Psoas muscle (tissue), 7 donors: ENCODE measurements at regions not wholly inside any gene's neighbourhood (a gene's known extent, or its start where the extent isn't known, plus 50 kb on each side); places are given as distances from the start of the nearest gene placed in this dataset.

Source experiments
- ATAC-seq, 4 donors: fragments of 200-7000 bp; cut with Tn5 transposase; one replicate each; pipeline ENCODE4 v1.9.1; 2020; ENCODE audit warnings: moderate library complexity in 3 of 4, mild to moderate bottlenecking in 2 of 4
- DNase-seq, 2 donors: peaks; one replicate each; pipeline ENCODE4 v3.0.0-alpha.2; 2020
- H3K27ac ChIP-seq: fragments of 200-600 bp; one replicate; pipeline ENCODE4 v1.8.0; 2022
- H3K27me3 ChIP-seq, 3 donors: fragments of 200-600 bp in 1 of 3; one replicate each; pipeline versions ENCODE4 v1.6.1 to v1.8.0; 2013 to 2022; ENCODE audit warnings: low read length in 2 of 3, mild to moderate bottlenecking in 2 of 3, moderate library complexity in 1 of 3; ENCODE audit not compliant: insufficient read depth in 3 of 3
- H3K36me3 ChIP-seq, 2 donors: fragments of 200-600 bp in 1 of 2; one replicate each; pipeline versions ENCODE4 v1.6.1 to v1.8.0; 2013 to 2022; ENCODE audit warnings: low read depth in 1 of 2, mild to moderate bottlenecking in 1 of 2, moderate library complexity in 1 of 2; ENCODE audit not compliant: insufficient read depth in 1 of 2
- H3K4me1 ChIP-seq: fragments of 200-600 bp; one replicate; pipeline ENCODE4 v1.8.0; 2022
- H3K4me3 ChIP-seq: fragments of 200-600 bp; one replicate; pipeline ENCODE4 v1.8.0; 2022; ENCODE audit warnings: mild to moderate bottlenecking
- H3K9me3 ChIP-seq: fragments of 200-600 bp; one replicate; pipeline ENCODE4 v1.8.0; 2022
- WGBS, 3 donors: extraction: QIAGEN DNeasy Blood & Tissue Kit; methylation state at CpG; one replicate each; pipeline versions ENCODE4 v1.1.6 to v1.1.7; 2013; 5-methylcytosine and 5-hydroxymethylcytosine counted together
- intact Hi-C, 2 donors: fragments of 100-400 bp; cut with DNase I; formaldehyde crosslinking; loops; one replicate each; pipeline versions ENCODE4 v1.11.0 to v1.14.2; 2022
- TF ChIP-seq, protein P1 (sequence below): fragments of 200-600 bp; IDR thresholded peaks from one replicate; pipeline ENCODE4 v1.8.0; 2022; ENCODE audit warnings: antibody characterized with exemption
- donor health status: healthy with polysubstance abuse.
- donor health status: DM: no; HTN: no; CAD: no; lungs with moderate emphysema.
- donor health status: Bipolar disorder and iron deficiency.
- donor health status: healthy.
- donor health status: DM: yes; HTN: yes; CAD: no.
- donor health status: DM: no; HTN: no; CAD: no.
- donor health status: DM: yes; HTN: yes; CAD: no.

DNA sequence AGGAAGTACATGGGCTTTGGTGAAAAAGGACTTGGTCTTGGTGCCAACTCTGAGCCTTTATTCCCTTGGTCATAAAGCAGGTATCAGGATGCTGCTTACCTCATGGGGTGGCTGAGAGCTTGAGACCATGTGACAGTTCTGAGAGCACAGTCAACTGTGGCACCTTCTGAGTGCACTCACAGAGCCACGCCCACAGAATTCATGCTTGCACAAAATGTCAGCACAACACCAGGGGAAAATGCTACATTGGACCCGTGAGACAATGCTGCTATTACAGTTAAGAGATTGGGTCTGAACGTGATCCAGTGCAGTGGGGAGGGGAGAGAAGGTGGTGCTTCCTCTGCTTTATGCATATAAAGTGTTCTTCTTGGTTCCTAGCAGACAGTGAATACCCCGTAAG lies 79.5 kb upstream of the SPON1 start:
- Histone ChIP-seq H3K9me3 (no peaks in the 10 kb centered on the region), H3K36me3 (no peaks in the 10 kb centered on the region), H3K27ac (no peak overlapping the region), H3K4me3 (no peak overlapping the region), H3K27me3 (no peaks in the 10 kb centered on the region), H3K4me1 (no peaks in the 10 kb centered on the region)
- 71 to 78% (median 72%) methylated on average over 4 of the region's 4 CpGs for WGBS, 3 donors
- intact Hi-C loops: no loop called here
- TF ChIP-seq, protein P1, sequence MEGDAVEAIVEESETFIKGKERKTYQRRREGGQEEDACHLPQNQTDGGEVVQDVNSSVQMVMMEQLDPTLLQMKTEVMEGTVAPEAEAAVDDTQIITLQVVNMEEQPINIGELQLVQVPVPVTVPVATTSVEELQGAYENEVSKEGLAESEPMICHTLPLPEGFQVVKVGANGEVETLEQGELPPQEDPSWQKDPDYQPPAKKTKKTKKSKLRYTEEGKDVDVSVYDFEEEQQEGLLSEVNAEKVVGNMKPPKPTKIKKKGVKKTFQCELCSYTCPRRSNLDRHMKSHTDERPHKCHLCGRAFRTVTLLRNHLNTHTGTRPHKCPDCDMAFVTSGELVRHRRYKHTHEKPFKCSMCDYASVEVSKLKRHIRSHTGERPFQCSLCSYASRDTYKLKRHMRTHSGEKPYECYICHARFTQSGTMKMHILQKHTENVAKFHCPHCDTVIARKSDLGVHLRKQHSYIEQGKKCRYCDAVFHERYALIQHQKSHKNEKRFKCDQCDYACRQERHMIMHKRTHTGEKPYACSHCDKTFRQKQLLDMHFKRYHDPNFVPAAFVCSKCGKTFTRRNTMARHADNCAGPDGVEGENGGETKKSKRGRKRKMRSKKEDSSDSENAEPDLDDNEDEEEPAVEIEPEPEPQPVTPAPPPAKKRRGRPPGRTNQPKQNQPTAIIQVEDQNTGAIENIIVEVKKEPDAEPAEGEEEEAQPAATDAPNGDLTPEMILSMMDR: no peak
- no peak for DNase-seq
- no peak for ATAC-seq

DNA sequence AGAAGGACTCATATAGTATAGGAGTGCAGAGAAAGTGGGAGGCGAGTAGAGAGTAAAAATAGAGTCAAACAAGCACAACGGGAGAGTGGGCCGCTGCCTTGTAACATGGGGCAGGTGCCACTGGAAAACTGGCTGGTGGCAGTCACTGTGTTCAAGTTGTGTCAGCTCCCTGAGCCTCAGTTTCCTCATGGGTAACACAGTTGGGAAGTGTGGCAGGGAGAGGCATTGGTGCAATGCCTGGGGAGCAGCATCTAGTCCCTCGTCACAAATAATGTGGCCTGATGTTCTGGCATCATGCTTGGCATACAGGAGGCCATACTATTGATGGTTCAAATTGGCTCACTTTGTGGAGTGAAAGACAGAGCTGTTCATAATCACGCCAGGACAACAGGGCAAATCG lies 78.9 kb upstream of the SPON1 start:
- no peaks in the 10 kb centered on the region for H3K4me1 ChIP-seq
- no peak for ATAC-seq
- WGBS, 3 donors: 70 to 86% (median 82%) methylated on average over 6 of the region's 6 CpGs

GRCh38 chr11:13884158-13884799 lies 78.2 kb upstream of the SPON1 start:
- no peaks in the 10 kb centered on the region for H3K36me3 ChIP-seq
- no peaks in the 10 kb centered on the region for H3K9me3 ChIP-seq
- no peak overlapping the region for H3K27ac ChIP-seq
- H3K27me3 ChIP-seq: no peaks in the 10 kb centered on the region
- ATAC-seq: no peak
- intact Hi-C loops: no loop called here
- no peak for DNase-seq
- TF ChIP-seq, protein P1: no peak
- WGBS, 3 donors: 78 to 90% (median 78%) methylated on average over 9 of the region's 9 CpGs
- no peak overlapping the region for H3K4me3 ChIP-seq
- H3K4me1 ChIP-seq: no peaks in the 10 kb centered on the region

More for the DNA sequence above, 78.9 kb upstream of the SPON1 start:
- intact Hi-C loops: no loop called here
- Histone ChIP-seq H3K27me3 (no peaks in the 10 kb centered on the region), H3K4me3 (no peak overlapping the region), H3K9me3 (no peaks in the 10 kb centered on the region), H3K27ac (no peak overlapping the region), H3K36me3 (no peaks in the 10 kb centered on the region)
- TF ChIP-seq, protein P1: no peak
- DNase-seq: no peak

GRCh38 chr11:13885083-13885482 lies 77.4 kb upstream of the SPON1 start:
- H3K9me3 ChIP-seq: no peaks in the 10 kb centered on the region
- no peaks in the 10 kb centered on the region for H3K27me3 ChIP-seq
- intact Hi-C loops: no loop called here
- WGBS, 3 donors: 96 to 100% (median 97%) methylated on average over 1 of the region's 1 CpG
- H3K4me1 ChIP-seq: no peaks in the 10 kb centered on the region
- H3K36me3 ChIP-seq: no peaks in the 10 kb centered on the region
- ATAC-seq: no peak
- TF ChIP-seq, protein P1: no peak
- no peak for DNase-seq
- no peak overlapping the region for H3K27ac ChIP-seq
- H3K4me3 ChIP-seq: no peak overlapping the region
